HEK293T (cell line): ENCODE measurements at regions not wholly inside any gene's neighbourhood (a gene's known extent, or its start where the extent isn't known, plus 50 kb on each side); places are given as distances from the start of the nearest gene placed in this dataset.

Source experiments
- BHLHE40 ChIP-seq: fragments of 450-650 bp; IDR thresholded peaks from 2 replicates; pipeline ENCODE4 v1.6.1; 2016; ENCODE audit warnings: mild to moderate bottlenecking, moderate library complexity, borderline replicate concordance
- CTBP1 ChIP-seq: fragments of 450-650 bp; IDR thresholded peaks from 2 replicates; pipeline ENCODE4 v1.6.1; 2016; ENCODE audit warnings: borderline replicate concordance
- ELF4 ChIP-seq: fragments of 450-650 bp; IDR thresholded peaks from 2 replicates; pipeline ENCODE4 v1.6.1; 2017; ENCODE audit warnings: antibody characterized with exemption
- FOXA1 ChIP-seq: fragments of 450-650 bp; IDR thresholded peaks from 2 replicates; pipeline ENCODE4 v1.6.1; 2016; ENCODE audit warnings: mild to moderate bottlenecking
- FOXK2 ChIP-seq: fragments of 450-650 bp; IDR thresholded peaks from 2 replicates; pipeline ENCODE4 v1.6.1; 2016; ENCODE audit warnings: mild to moderate bottlenecking
- FOXM1 ChIP-seq: fragments of 450-650 bp; IDR thresholded peaks from 2 replicates; pipeline ENCODE4 v1.6.1; 2017; ENCODE audit warnings: mild to moderate bottlenecking, borderline replicate concordance
- HDGF ChIP-seq: fragments of 450-650 bp; IDR thresholded peaks from 2 replicates; pipeline ENCODE4 v1.6.1; 2017; ENCODE audit warnings: antibody characterized with exemption, borderline replicate concordance
- L3MBTL2 ChIP-seq: fragments of 450-650 bp; conservative IDR thresholded peaks from 2 replicates; pipeline ENCODE4 v1.6.1; 2016; ENCODE audit warnings: mild to moderate bottlenecking
- LEF1 ChIP-seq: fragments of 450-650 bp; IDR thresholded peaks from 2 replicates; pipeline ENCODE4 v1.6.1; 2017; ENCODE audit warnings: mild to moderate bottlenecking, borderline replicate concordance
- NFRKB ChIP-seq: fragments of 450-650 bp; IDR thresholded peaks from 2 replicates; pipeline ENCODE4 v1.6.1; 2016; ENCODE audit warnings: mild to moderate bottlenecking, moderate library complexity
- SP1 ChIP-seq: fragments of 450-650 bp; IDR thresholded peaks from 2 replicates; pipeline ENCODE4 v1.6.1; 2017
- SUZ12 ChIP-seq: fragments of 450-650 bp; IDR thresholded peaks from 2 replicates; pipeline ENCODE4 v1.6.1; 2016; ENCODE audit warnings: mild to moderate bottlenecking
- TARDBP ChIP-seq: fragments of 450-650 bp; IDR thresholded peaks from 2 replicates; pipeline ENCODE4 v1.6.1; 2016
- ZNF384 ChIP-seq: fragments of 450-650 bp; IDR thresholded peaks from 2 replicates; pipeline ENCODE4 v1.6.1; 2016

DNA sequence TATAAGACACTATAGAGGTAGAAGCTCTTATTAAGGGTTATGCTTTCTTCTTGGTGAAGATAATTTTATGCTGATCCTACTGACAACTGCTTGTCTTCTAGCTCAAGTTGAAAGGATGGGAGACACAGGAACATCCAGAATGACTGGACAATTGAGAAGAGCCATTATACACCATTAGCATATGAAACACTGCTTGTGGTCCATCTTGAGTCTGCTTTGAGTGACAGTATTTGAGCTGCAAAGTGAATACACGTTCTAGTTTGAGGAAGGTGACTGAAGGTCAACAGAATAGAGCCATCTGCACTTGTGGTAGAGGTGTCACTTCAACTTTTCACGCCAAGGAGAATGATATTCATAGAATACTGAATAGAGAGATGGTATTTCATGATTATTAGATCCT is 315.4 kb downstream of the MCTP2 start:
- TF ChIP-seq L3MBTL2 = no peak
- TF ChIP-seq ELF4 = no peak
- TF ChIP-seq SUZ12 = no peak
- TF ChIP-seq TARDBP = no peak
- no peak for TF ChIP-seq FOXK2
- no peak for TF ChIP-seq BHLHE40
- TF ChIP-seq ZNF384 = no peak
- no peak for TF ChIP-seq SP1
- no peak for TF ChIP-seq LEF1
- TF ChIP-seq FOXA1 = no peak
- TF ChIP-seq HDGF = no peak
- TF ChIP-seq CTBP1 = no peak
- no peak for TF ChIP-seq FOXM1
- no peak for TF ChIP-seq NFRKB
